ENCODE measurements at regions not wholly inside any gene's neighbourhood (a gene's known extent, or its start where the extent isn't known, plus 50 kb on each side); places are given as distances from the start of the nearest gene placed in this dataset.

DNA sequence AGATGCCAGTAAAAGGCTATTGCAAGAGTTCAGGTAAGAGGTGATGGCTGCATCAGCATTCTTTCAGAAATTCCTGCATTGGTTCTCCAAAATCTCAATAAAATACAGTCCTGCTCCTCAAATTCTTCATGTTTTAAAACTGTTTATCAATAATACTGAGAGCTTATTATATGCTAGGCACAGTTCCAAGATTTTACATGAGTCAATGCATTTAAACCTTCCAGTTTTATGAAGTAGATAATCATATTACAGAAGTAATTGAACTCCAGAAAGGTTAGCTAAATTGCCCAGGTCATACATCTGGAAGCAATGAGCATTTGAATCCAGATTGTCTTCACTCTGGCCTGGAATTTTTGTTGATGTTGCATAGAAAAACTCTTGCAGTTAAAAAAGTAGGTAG is 282.9 kb upstream of the SLITRK6 start:
- no TSS peak for BruUV-seq (replicated peaks)
- H2AK5ac ChIP-seq (ENCODE audit: low read depth, low read length), result no peak overlapping the region
- H4K8ac ChIP-seq (ENCODE audit: low read depth in 2 of 2, low read length in 2 of 2), result no peak overlapping the region
- no peak overlapping the region for H3K4ac ChIP-seq (ENCODE audit: low read depth, low read length)
- no peak overlapping the region for H4K5ac ChIP-seq (ENCODE audit: low read depth, low read length)
- H3K9ac ChIP-seq (ENCODE audit: low read depth, low read length), result no peak overlapping the region
- H3K9me1 ChIP-seq (ENCODE audit: insufficient read depth, low read length), result no peaks in the 10 kb centered on the region
- intact Hi-C loops (cut with micrococcal nuclease) (no loop called here), in situ Hi-C loops (cut with MboI; ENCODE audit: low sequenced_read_pairs) (no loop called here), dilution Hi-C loops (cut with HindIII; ENCODE audit: low sequenced_read_pairs, unreplicated experiment) (no loop called here)
- H3K23ac ChIP-seq (ENCODE audit: low read depth, low read length), result no peak overlapping the region
- no peak overlapping the region for H4K91ac ChIP-seq (ENCODE audit: insufficient read depth, low read depth, low read length)
- no peak overlapping the region for H2BK20ac ChIP-seq (ENCODE audit: low read depth, low read length)
- H3K18ac ChIP-seq (ENCODE audit: low read depth, low read length), result no peak overlapping the region
- H3K27ac ChIP-seq (ENCODE audit: insufficient read depth, low read length), result no peak overlapping the region
- no peak overlapping the region for H3K4me2 ChIP-seq (ENCODE audit: low read depth, low read length)
- no peak overlapping the region for H3K4me3 ChIP-seq (ENCODE audit: insufficient read depth, low read depth, low read length)
- POLR2A ChIA-PET (ENCODE audit: unreplicated experiment), result no interaction called here
- no peak for DNase-seq
- H3K79me1 ChIP-seq (ENCODE audit: low read depth in 1 of 2, low read length in 2 of 2), result no peaks in the 10 kb centered on the region
- H2AFZ ChIP-seq (replicated peaks; ENCODE audit: low read length, poor library complexity), result no peak overlapping the region
- CTCF ChIA-PET, result no interaction called here
- no peak for TF ChIP-seq SMC3 (IDR thresholded peaks at IDR 0.05; ENCODE audit: low read depth, low read length)
- no peak for TF ChIP-seq FOS (IDR thresholded peaks at IDR 0.05; ENCODE audit: low read depth, low read length)
- TF ChIP-seq BHLHE40 (IDR thresholded peaks at IDR 0.05; ENCODE audit: low read depth, low read length), result no peak
- no peak overlapping the region for H2BK5ac ChIP-seq (ENCODE audit: low read depth, low read length, poor library complexity, severe bottlenecking)
- H3K4me1 ChIP-seq (ENCODE audit: control insufficient read depth, insufficient read depth, low read length), result no peaks in the 10 kb centered on the region
- H3K27me3 ChIP-seq (ENCODE audit: control insufficient read depth, insufficient read depth, low read length), result no peaks in the 10 kb centered on the region
- no peak overlapping the region for H3K56ac ChIP-seq (ENCODE audit: extremely low read depth, insufficient read depth, low read length)
- no peak overlapping the region for H2BK120ac ChIP-seq (ENCODE audit: low read depth, low read length)
- no peaks in the 10 kb centered on the region for H4K20me1 ChIP-seq (ENCODE audit: insufficient read depth, low read length)
- H3K36me3 ChIP-seq (ENCODE audit: control insufficient read depth, insufficient read depth, low read length), result no peaks in the 10 kb centered on the region
- H3K14ac ChIP-seq (replicated peaks; ENCODE audit: low read depth, low read length), result no peak overlapping the region
- H2BK15ac ChIP-seq (ENCODE audit: low read depth, low read length), result no peak overlapping the region
- ATAC-seq (ENCODE audit: low read depth), result no peak
- H2AK9ac ChIP-seq (replicated peaks; ENCODE audit: low read depth, low read length, poor library complexity), result no peak overlapping the region
- H3K9me3 ChIP-seq (ENCODE audit: control insufficient read depth, insufficient read depth, low read length), result no peaks in the 10 kb centered on the region

Data from IMR-90 (cell line).